ENCODE measurements at regions not wholly inside any gene's neighbourhood (a gene's known extent, or its start where the extent isn't known, plus 50 kb on each side); places are given as distances from the start of the nearest gene placed in this dataset.
"Not testable (repeated sequence)": the region's sequence is repeated elsewhere in the genome, so short reads cannot be mapped to it uniquely, and the experiment has no call there.

DNA sequence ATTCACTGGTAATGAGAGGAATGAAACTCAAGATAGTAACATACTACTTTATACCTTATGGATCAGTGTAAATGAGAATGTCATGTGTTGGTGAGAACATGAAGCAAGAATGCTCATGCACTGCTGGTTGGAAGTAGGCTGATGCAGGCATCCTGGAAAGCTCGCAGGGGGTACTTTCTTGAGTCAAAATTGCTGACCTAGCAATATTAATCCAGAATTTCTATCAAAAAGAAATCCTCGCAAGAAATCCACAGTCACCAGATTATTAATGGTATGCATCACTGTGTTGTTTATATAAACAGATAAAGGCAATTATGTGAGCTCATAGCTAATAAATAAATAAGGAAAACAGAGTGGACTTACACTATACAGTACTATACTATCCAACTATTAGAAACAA is 713.7 kb upstream of the PKDCC start:
- DNase-seq = no peak

DNA sequence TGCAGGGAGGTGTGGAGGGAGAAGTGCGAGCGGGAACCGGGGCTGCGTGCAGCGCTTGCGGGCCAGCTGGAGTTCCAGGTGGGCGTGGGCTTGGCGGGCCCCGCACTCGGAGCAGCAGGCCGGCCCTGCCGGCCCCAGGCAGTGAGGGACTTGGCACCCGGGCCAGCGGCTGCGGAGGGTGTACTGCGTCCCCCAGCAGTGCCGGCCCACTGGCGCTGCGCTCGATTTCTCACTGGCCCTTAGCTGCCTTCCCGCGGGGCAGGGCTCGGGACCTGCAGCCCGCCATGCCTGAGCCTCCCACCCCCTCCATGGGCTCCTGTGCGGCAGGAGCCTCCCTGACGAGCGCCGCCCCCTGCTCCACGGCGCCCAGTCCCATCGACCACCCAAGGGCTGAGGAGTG is 712.2 kb upstream of the PKDCC start:
- not testable (repeated sequence) for DNase-seq

DNA sequence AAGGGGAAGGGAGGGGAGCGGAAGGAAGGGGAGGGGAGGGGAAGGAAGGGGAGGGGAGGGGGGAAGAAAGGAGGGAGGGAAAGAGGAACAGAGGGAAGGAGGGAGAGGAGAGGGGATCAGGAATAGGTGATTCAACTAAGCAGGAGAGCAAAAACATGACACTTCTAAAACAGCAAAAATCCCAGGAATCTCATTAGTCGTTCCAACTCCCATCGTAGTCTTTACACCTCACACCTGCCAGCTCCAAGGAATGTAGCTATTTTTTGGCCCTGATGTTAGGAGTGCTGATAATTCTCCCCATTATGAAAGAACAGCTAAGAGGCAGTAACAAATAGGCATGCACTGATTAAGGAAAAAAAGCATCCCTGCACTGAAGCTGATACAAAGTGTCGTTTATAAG is 709.9 kb upstream of the PKDCC start:
- DNase-seq = no peak

DNA sequence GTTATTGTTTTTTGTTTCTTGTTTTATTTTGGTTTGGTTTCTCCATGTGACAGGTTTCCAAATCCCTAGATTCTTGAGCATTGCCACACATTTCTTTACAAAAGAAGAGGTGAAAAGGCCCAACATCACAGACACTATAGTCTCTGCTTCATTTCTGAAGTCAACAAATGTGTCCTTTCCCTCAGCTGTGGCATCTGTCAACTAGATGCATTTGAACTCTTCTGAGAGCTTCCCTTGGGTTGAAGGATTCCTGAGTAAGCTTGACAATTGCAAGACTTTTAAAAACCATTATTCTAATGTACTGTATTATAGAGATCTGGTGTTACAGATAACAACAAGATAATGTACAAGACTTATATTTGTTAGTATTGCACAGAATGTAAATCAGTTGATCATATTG is 703.3 kb upstream of the PKDCC start:
- DNase-seq = no peak

DNA sequence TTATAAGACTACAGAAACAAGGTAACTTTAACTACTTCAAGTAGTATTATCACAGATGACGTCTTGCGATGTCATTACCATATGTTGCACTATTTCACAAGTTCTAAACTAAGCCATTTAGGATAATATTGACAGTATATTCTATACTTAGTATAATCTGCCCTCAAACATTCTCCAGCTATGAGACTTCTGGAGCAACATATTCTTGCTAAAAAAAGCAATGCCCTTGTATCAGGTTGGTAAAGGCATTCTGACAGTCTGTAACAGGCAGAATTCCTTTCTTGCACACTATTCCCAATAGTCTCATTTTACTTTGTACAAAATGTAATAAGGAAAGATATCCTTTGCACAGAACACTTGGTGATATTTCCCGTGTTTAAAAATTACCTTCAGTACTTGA is 694.8 kb upstream of the PKDCC start:
- DNase-seq = no peak

DNA sequence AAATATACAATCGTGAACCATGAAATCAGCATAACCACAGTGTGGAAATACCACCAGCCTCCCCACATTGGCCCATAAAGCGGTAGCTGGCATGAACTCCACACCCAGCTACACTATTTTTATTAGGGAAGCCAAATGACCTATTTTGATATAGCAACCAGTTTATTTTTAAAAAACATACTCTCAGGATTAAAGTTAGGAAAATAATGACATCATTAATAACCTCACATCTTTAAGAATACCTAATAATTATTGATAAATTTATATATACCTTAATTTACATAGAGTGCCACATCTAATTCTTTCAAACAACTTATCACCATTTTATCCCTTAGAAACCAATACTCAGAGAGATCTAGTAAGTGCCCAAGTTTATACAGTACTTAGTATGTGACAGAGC is 692.0 kb upstream of the PKDCC start:
- DNase-seq = no peak

DNA sequence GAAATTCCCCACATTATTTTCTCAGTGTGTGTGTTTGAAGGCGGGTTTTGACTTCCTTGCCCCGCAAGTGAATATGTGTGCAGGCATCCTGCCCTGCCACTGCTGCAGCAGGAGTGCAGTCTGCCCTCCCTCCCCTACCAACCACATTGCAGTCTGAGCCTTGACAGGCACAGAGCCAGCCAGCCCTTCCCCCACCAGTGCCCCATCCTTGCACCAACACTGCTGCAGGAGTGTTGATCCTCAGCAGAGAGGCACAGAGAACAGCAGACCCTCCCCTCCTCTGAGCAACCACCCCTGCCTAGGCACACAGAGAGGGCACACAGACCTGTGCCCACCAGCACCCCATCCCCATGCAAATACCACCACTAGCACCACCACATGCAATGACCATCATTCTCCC is 683.0 kb upstream of the PKDCC start:
- DNase-seq = no peak

DNA sequence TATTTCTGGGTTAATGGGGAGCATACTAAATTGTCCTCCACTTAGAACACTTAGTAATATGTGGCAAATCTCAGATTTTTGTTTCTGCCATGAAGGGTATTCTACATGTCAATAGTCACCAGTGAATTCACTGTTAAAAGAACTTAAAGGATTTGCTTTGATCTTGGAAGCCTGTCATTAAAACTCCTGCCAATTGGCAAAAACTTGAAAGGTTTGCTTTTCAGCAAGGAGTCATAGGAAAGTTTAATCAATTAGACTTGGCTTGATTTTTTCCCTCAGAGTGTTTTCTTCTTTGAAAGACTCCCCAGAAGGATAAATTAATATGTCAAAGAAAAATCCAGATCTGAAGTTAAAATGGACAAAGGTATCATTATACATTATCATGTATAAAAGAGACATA is 671.9 kb upstream of the PKDCC start:
- no peak for DNase-seq

DNA sequence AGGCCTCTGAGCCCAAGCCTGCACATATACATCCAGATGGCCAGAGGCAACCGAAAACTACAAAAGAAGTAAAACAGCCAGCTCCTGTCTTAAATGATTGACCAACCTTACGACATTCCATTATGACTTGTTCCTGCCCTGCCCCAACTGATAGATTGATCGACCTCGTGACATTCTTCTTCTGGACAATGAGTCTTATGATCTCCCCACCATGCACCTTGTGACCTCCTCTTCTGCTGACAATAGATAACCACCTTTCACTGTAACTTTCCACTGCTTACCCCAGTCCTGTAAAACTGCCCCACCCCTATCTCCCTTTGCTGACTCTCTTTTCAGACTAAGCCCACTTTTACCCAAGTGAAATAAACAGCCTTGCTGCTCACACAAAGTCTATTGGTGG is 670.0 kb upstream of the PKDCC start:
- no peak for DNase-seq

DNA sequence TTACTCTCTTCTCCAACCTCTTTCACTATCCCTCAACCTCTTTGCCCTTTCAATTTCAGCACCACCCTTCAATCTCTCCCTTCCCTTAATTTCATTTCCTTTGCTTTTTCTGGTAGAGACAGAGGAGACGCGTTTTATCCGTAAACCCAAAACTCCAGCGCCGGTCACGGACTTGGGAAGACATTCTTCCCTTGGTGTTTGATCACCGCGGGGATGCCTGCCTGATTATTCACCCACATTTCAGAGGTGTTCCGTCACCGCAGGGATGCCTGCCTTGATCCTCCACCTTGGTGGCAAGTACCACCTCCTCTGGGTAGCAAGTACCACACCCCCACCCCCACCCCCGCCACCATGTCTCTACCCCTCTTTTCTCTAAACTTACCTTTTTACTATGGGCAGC is 669.4 kb upstream of the PKDCC start:
- no peak for DNase-seq

DNA sequence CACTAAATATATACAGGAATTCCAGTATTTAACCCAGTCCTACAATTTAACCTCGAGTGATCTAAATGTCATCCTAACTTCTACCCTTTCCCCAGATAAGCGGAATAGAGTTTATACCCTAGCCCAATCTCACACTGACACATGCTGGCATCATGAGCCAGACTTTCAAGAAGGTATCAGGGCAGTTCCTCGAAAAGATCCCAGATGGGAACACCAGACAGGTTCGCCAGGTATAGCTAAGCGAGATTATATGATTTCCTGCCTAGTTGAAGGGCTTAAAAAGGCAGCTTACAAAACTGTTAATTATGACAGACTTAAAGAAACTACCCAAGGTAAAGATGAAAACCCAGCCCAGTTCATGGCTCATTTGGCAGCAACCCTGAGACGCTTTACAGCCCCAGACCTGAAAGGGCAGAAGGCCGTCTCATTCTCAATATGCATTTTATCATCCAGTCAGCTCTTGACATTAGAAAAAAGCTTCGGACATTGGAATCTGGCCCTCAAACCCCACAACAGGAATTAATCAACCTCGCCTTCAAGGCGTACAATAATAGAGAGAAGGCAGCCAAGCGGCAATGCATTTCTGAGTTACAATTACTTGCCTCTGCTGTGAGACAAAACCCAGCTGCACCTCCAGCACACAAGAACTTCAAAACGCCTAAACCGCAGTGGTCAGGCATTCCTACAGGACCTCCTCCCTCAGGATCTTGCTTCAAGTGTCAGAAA is 668.2 kb upstream of the PKDCC start:
- DNase-seq = no peak

DNA sequence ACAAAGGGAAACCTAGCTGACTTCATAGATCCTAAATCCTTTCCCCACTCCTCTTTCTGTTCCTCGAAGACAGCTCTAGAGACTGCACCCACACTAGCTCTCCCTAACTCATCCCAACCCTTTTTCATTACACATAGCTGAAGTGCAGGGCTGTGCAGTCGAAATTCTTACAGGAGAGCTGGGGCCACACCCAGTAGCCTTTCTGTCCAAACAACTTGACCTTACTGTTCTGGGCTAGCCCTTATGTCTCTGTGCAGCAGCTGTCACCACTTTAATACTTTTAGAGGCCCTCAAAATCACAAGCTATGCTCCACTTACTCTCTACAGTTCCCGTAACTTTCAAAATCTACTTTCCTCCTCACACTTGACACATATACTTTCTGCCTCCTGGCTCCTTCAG is 666.1 kb upstream of the PKDCC start:
- DNase-seq = no peak

DNA sequence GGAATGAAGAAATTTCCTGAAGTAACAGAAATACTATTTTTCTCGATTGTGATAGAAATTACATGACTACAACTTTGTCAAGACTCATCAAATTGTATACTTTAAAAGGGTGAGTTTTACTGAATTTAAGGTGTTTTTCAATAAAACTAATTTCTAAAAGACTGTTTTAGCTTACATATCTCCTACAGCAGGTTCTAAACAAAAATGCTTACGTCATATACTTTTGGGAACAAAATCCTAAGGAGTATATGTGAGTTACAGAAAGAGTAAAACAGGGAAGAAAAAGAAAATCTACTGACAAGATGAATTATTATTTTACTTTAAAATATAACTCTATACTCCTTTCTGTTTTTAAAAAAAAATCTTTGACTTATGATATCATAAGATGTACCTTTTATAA is 660.3 kb upstream of the PKDCC start:
- no peak for DNase-seq

DNA sequence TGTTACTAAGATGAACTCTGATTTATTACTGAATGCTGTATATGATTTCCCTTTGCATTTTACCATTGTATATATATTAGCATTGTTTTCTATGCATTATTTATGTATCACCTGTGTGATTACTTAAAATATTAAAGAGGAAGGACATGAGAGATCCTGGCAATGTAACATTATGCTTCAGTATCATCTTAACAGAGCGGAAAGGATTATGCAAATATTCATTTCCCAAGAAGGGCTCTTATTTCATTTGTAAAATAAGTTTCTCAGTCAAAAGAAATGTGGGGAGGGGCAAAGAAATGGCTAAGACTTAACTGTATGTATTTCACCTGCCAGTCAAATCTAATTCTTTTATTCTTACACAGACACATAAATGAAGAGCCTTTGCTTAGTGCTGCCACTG is 654.2 kb upstream of the PKDCC start:
- DNase-seq = no peak

DNA sequence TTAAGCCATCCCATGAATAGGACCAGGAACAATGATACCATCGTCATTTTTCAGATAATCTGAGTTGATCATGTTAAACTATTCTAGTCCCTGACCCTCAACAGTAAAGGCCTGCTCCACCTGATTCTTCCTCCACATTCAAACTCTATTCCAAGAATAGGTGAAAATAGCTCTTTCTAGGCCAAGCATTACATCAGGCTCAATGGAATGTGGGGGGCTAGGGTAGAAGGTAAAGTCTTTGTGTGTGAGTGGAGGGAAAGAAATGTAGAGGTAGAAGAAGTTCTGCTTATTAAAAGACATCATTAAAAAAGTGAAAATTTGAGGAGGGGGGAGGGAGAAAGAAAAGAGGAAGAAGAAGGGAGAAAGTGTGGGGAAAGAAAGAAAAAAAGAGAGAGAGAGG is 653.3 kb upstream of the PKDCC start:
- DNase-seq = no peak

DNA sequence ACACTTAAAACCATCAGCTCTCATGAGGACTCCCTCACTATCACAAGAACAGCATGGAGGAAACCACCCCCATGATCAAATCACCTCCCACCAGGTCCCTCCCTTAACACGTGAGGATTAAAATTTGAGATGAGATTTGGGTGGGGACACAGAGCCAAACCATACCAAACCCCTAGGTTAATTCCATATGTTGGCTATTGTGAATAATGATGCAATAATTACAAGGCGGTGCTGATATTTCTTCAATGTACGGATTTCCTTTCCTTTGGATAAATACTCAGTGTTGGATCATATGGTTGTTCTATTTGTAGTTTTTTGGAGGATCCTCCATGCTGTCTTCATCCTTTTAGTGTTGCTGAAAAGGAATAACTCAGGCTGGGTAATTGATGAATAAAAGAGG is 652.1 kb upstream of the PKDCC start:
- DNase-seq = no peak

DNA sequence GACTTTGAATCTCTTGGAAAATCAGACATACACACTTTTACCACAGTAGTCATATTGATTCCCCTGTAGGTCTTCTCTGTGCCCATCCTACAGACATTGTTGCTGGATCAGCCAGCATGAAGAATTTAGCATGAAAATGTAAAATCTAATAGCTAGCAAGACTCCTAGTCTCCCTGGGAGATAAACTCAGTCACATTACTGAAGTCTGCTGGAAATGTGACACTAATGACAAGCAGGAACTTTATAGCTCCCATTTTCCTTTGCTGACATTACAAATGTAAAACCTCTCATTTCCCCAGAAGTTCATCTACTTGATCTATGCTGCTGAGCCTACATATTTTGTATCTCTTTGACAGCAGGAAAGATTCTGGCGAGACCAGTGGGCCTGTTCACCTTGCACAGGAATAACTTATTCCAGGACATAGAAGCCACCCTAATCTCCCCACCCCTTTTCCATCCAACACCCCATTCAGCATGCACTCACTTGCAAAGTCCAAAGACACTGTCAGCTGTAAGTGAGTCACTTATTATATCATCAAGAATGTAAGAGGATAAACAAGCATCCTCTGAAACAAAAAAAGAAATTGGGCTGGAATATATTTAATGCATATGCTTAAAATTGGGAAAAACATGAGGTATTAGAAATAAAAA is 648.3 kb upstream of the PKDCC start:
- no peak for DNase-seq

DNA sequence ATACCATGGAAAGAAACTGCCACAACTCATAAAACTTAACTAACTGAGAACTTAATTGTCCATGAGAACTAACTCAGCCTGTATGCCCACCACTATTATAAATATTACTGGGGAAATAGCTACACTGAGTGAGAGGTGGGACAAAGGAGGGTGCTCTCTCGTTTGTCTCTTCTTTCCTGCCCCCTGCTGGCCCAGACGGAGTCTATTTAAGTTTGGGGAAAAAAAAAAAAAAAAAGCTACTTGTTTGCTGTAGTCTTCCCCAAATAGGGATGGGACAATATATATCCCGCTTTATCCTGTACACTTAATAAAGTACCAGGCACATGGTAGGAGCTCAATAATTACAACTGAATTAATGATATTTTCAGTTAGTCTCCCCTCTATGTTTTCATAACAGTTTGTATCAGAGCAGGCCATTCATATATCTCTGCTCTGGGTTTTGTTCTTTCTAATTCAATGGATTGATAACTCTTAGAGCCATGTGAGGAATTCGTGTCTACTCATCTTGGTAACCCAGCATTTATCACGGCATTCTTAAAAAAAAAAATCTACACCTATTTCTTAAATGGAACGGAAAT is 647.6 kb upstream of the PKDCC start:
- DNase-seq = peak in 1 of 2 experiments; percentile 27

DNA sequence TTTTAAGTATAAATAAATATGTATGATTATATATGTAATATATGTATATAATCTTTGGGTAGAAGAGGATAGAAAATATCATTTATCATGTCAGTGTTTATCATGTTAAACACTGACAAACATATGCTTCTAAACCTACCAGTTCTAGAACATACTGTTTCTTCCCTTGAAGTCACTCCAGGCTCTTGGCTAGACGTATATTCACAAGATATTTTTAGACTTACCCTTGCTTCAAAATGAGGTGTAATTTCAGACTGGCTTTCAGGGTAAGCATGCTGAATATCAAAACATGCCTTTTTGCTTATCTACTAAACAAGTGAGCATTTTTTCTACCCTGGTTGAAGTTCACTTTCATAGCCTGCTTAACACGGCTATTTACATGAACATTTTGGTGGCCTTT is 642.4 kb upstream of the PKDCC start:
- DNase-seq = no peak

DNA sequence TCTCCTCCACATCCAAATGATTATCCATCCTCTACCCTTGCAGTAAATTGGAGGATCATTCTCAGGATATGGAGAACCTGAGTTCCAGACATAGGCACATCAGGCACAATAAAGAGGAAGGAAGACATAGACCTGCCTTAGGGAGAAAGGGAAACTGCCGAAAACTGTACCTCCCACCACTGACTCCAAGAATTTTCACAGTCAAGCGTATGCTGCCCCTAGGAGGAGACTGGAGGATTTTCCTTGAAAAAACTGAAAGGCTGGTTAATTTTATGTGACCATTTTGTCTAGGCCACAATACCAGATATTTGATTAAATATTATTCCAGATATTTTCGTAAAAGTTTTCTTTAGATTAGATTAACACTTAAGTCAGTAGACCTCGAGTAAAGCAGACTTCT is 638.5 kb upstream of the PKDCC start:
- no peak for DNase-seq

DNA sequence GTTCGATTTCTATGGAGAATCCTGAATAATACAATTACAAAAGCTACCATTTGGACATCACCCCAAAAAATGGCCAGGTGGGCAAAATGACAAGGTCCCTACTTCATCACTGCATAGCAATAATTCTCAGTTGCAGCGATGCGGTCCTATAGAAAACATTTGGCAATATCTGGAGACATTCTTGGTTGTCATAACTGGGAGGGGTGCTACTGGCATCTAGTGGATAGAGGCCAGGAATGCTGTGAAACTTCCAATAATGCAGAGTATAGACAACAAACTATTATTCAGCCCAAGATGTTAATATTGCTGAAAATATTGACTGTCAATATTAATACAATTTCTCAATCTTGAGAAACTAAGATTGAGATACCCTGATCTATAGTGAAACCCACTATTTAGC is 637.8 kb upstream of the PKDCC start:
- DNase-seq = no peak

DNA sequence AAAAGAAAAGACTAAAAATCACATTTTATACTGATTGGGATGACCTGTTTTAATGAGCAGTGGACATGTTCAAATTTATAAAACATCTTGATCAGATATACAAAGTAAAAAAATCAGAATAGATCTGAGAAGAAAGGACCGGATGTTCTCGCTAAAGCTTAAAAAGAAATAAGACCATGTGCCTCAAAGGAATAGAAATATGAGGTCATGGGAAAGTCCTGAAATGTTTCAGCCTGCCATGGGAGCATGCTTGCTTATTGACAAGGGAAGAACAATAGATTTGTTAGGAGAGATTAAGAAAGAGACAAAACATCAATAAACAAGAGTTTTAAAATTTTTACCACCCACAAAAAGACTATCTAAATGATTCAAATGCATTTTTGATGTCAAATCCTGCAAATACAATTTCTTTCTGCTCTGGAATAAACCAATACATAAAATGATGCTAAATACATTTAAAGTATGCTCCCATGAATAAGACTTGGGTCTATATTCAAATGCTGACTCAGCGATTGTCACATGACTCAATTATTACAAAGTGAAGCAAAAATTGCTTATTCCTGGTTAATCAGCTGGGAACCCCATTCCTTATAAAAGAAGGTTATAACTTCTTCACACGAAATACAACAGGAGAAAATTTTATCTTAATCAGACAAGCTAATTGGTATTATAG is 633.9 kb upstream of the PKDCC start:
- DNase-seq = no peak

DNA sequence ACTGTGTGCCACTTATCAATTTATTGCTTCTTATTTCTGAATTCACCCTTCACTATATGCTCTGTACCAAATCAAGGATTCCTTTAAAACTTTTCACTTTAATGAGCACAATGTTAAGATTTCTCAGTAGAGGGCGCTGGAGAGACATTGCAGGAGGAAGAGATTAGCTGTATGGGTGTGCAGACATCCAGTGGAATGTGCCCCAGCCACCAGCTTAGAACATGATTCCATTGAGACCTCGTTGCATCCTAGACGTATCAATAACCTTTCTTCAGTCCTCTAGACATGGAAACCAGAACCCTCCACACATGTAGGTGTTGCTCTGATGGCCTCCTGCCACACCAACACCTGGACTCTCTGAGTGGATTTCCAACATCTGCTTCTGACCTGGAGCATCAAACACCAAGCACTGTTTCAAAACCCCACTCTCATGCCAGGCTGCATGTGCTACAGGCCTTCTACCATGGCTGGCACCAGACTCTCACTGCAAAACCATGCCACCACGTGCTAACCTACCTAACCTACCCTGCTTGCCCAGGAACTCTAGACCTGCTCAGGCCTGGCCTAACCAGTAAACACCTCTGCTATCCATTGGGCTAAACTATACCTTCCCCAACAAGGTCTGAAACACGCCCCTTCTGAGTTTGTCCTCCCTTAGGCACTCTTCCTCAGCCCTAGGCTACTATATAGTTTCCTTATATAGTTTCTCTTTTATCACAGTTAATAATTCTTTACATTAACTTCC is 633.2 kb upstream of the PKDCC start:
- peak; percentile 8 to 67 for DNase-seq

Measured in NCI-H446 (cell line).